IPS DF 6.9 (cell line): ENCODE measurements at regions not wholly inside any gene's neighbourhood (a gene's known extent, or its start where the extent isn't known, plus 50 kb on each side); places are given as distances from the start of the nearest gene placed in this dataset.

Experiments
- DNase-seq: peaks from one replicate; pipeline ENCODE4 v3.0.0-alpha.2; 2013; ENCODE audit warnings: low read depth, low spot score
- H3K27ac ChIP-seq: one replicate; pipeline ENCODE4 v1.5.1; 2013; ENCODE audit warnings: low read length, control low read depth
- H3K27me3 ChIP-seq: 2 replicates; pipeline ENCODE4 v1.6.1; 2013; ENCODE audit warnings: mild to moderate bottlenecking, low read length; ENCODE audit not compliant: control insufficient read depth, insufficient read depth
- H3K36me3 ChIP-seq: 2 replicates; pipeline ENCODE4 v1.6.1; 2013; ENCODE audit warnings: low read length; ENCODE audit not compliant: control insufficient read depth, insufficient read depth
- H3K4me1 ChIP-seq: 2 replicates; pipeline ENCODE4 v1.6.1; 2013; ENCODE audit warnings: low read length; ENCODE audit not compliant: control insufficient read depth, insufficient read depth
- H3K4me3 ChIP-seq: 2 replicates; pipeline ENCODE4 v1.5.1; 2013; ENCODE audit warnings: mild to moderate bottlenecking, low read length
- H3K9me3 ChIP-seq: 2 replicates; pipeline ENCODE4 v1.6.1; 2013; ENCODE audit warnings: low read length, inconsistent platforms; ENCODE audit not compliant: control insufficient read depth, insufficient read depth
- WGBS: extraction: QIAGEN DNeasy Blood & Tissue Kit; methylation state at CpG from one replicate; pipeline ENCODE4 v1.1.7; 2013; ENCODE audit warnings: mixed read lengths, missing lambda C conversion rate; ENCODE audit not compliant: insufficient read length, insufficient coverage; 5-methylcytosine and 5-hydroxymethylcytosine counted together

DNA sequence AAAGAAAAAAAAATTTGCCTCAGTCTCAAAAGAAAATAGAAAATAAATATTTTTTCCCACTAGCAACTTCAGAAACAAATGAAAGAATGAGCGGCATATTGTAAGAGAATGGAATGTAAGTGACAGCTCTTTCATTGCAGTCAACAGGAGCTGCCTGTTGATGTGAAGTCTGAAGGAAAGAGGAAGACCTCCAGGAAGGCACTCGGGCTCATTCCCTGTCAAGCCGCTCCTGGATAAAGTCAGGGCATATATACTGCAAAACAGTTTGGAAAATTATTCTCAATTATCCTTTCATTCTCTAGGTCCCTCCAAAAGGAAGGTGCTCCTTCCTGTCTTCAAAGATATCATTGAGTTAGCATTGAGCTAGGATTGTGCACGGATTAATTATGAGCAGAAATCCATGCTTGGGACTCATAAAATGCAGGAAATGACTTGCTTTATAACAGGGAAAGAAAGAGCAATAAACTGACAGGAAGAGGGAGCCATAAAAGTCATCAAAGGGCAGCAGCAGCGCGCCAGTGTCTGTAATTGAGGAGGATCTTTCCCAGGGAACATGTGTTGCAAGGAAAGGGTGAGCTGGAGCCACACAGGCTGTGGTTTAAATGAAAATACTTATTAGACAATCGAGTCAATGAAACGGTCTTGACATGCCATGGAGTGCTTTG, 218.2 kb downstream of the C6orf118 start:
- no CpG with 5 or more reads among the region's 8 CpGs for WGBS
- H3K4me3 ChIP-seq: no peak overlapping the region
- H3K36me3 ChIP-seq: no peaks in the 10 kb centered on the region
- no peaks in the 10 kb centered on the region for H3K4me1 ChIP-seq
- DNase-seq: no peak
- no peaks in the 10 kb centered on the region for H3K27me3 ChIP-seq
- H3K27ac ChIP-seq: no peak overlapping the region
- no peaks in the 10 kb centered on the region; the same call in 1 of the 2 replicates for H3K9me3 ChIP-seq

DNA sequence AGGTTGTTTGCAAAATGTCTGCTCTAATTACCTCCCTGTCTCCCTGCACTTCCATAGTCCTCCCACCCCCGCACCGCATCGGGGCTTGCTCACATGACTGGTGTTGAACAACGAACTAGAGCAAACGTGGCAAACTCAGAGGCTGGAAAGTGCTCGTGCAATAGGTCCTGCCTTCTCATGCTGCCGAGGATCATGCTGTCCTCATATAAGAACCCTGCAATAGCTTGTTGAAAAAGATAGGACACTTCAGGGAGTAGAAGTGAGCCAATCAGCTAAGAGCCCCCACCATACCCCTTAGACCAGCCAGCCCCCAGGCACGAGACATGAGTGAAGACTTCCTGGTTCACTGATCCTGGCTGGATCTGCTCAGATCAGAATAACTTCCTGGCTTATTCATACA, 219.2 kb downstream of the C6orf118 start:
- Histone ChIP-seq H3K36me3 (no peaks in the 10 kb centered on the region), H3K4me1 (no peaks in the 10 kb centered on the region), H3K27ac (no peak overlapping the region), H3K27me3 (no peaks in the 10 kb centered on the region), H3K9me3 (no peaks in the 10 kb centered on the region; the same call in 1 of the 2 replicates), H3K4me3 (no peak overlapping the region)
- no peak for DNase-seq
- WGBS: no CpG with 5 or more reads among the region's 8 CpGs

DNA sequence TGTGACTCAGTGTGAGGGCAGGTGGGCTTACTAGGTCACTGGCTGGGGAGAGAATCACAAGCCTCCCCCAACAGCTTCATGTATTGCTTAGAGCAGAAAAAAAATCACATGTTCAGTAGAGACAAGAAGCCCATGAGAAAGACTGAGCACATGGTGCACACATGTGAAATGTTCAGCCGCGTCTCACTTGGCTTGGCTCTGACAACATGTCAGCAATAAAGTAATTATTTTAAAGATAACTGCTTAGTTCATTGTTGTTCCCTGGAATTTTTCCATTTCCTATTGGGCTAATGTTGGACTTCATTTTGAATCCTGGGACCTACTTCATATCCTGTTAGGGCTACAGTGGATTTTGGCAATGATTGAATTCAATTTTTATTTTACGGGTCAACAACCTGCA, 222.6 kb downstream of the C6orf118 start:
- H3K36me3 ChIP-seq: no peaks in the 10 kb centered on the region
- no peak for DNase-seq
- no peaks in the 10 kb centered on the region for H3K4me1 ChIP-seq
- H3K27ac ChIP-seq: no peak overlapping the region
- no peaks in the 10 kb centered on the region for H3K27me3 ChIP-seq
- no peaks in the 10 kb centered on the region for H3K9me3 ChIP-seq
- H3K4me3 ChIP-seq: no peak overlapping the region
- WGBS: no CpG with 5 or more reads among the region's 3 CpGs

- Histone ChIP-seq H3K36me3 (no peaks in the 10 kb centered on the region), H3K9me3 (no peaks in the 10 kb centered on the region), H3K4me1 (no peaks in the 10 kb centered on the region), H3K27ac (no peak overlapping the region), H3K4me3 (no peak overlapping the region), H3K27me3 (no peaks in the 10 kb centered on the region)
- no CpG with 5 or more reads among the region's 2 CpGs for WGBS
- DNase-seq: no peak
Observed at GRCh38 chr6:165082636-165083035, 226.8 kb downstream of the C6orf118 start.

DNA sequence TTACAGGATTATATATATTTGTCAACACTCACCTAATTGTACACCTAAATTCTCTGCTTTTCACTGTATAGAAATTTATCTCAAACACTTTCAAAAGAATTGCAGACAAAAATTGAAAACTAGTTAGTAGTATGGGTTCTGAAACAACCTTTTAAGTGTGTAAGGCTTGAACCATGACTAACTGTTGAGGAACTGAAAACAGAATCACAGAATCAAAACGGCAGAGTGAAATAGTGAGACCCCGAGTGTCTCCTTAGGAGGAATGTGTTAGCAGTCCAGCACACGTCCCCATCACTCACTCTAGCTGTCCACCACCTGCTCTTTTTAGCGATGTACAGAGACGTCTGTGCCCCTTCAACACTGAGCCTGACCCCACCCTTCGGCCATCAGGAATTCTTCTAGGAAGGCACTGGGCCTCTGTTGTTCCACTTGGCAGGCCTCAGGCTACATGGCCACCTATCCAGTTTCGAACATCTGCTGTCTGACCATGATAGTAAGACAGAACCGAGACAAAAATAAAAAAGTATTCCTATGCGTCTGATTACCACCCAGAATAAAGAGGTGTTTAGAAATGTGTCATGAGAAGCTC, 227.4 kb downstream of the C6orf118 start:
- Histone ChIP-seq H3K4me3 (no peak overlapping the region), H3K4me1 (no peaks in the 10 kb centered on the region), H3K9me3 (no peaks in the 10 kb centered on the region), H3K27ac (no peak overlapping the region), H3K36me3 (no peaks in the 10 kb centered on the region), H3K27me3 (no peaks in the 10 kb centered on the region)
- no peak for DNase-seq
- no CpG with 5 or more reads among the region's 9 CpGs for WGBS

- Histone ChIP-seq H3K4me3 (no peak overlapping the region), H3K27me3 (no peaks in the 10 kb centered on the region), H3K36me3 (no peaks in the 10 kb centered on the region), H3K27ac (no peak overlapping the region), H3K4me1 (no peaks in the 10 kb centered on the region), H3K9me3 (no peaks in the 10 kb centered on the region)
- DNase-seq: no peak
- WGBS: no CpG with 5 or more reads among the region's 2 CpGs
Observed at GRCh38 chr6:165077876-165078275, 231.5 kb downstream of the C6orf118 start.

- Histone ChIP-seq H3K36me3 (no peaks in the 10 kb centered on the region), H3K9me3 (no peaks in the 10 kb centered on the region), H3K4me1 (no peaks in the 10 kb centered on the region), H3K27me3 (no peaks in the 10 kb centered on the region), H3K27ac (no peak overlapping the region), H3K4me3 (no peak overlapping the region)
- no CpG with 5 or more reads among the region's 4 CpGs for WGBS
- DNase-seq: no peak
Observed at GRCh38 chr6:165071906-165072305, 237.5 kb downstream of the C6orf118 start.

- DNase-seq: no peak
- Histone ChIP-seq H3K4me1 (no peaks in the 10 kb centered on the region), H3K9me3 (no peaks in the 10 kb centered on the region), H3K27me3 (no peaks in the 10 kb centered on the region), H3K36me3 (no peaks in the 10 kb centered on the region), H3K27ac (no peak overlapping the region), H3K4me3 (no peak overlapping the region)
- no CpG with 5 or more reads among the region's 3 CpGs for WGBS
Observed at GRCh38 chr6:165060720-165061119, 248.7 kb downstream of the C6orf118 start.

DNA sequence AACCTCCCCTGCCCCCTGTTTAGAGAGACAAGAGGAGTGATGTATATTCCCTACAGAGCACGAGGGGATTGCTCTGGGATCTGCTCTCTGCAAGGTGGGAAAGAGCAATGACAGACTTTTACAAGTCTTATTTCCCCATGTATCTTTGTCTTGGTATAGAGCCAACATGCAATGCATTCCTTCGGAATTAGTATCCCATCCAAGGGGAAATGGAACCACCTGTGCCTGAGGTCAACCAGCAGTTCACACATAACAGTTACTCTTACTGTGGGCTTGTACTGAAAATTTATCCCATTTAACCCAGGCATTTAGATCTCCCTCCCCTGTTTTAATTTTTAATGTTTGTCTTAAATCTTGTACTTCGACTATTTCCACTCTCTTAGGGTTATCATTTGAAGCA, 250.4 kb downstream of the C6orf118 start:
- H3K4me1 ChIP-seq: 0 out of 2 replicates have a peak, but pooled peaks cover 1% of the 10 kb centered on the region
- WGBS: no CpG with 5 or more reads among the region's 3 CpGs
- no peak overlapping the region for H3K27ac ChIP-seq
- H3K4me3 ChIP-seq: no peak overlapping the region
- H3K9me3 ChIP-seq: no peaks in the 10 kb centered on the region
- no peak for DNase-seq
- no peaks in the 10 kb centered on the region for H3K36me3 ChIP-seq
- no peaks in the 10 kb centered on the region for H3K27me3 ChIP-seq

DNA sequence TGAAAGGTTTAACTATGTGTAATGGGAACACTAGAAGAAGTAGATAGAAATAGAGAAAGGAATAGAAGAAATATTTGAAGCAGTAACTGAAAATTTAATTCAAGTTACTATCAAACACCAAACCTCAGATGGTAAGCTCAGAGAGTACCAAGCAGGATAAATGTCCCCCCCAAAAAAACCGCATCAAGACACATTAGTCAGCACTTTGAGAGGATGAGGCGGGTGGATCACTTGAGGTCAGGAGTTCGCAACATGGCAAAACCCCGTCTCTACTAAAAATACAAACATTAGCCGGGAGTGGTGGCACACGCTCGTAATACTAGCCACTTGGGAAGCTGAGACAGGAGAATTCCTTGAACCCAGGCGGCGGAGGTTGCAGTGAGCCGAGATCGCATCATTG, 253.1 kb downstream of the C6orf118 start:
- DNase-seq: no peak
- no peaks in the 10 kb centered on the region for H3K36me3 ChIP-seq
- H3K27me3 ChIP-seq: no peaks in the 10 kb centered on the region
- H3K9me3 ChIP-seq: no peaks in the 10 kb centered on the region
- H3K4me1 ChIP-seq: 0 out of 2 replicates have a peak, but pooled peaks cover 1% of the 10 kb centered on the region
- no peak overlapping the region for H3K27ac ChIP-seq
- no CpG with 5 or more reads among the region's 11 CpGs for WGBS
- H3K4me3 ChIP-seq: no peak overlapping the region

GRCh38 chr6:165055231-165055630, 254.2 kb downstream of the C6orf118 start:
- 0 out of 2 replicates have a peak, but pooled peaks cover 1% of the 10 kb centered on the region for H3K4me1 ChIP-seq
- H3K9me3 ChIP-seq: no peaks in the 10 kb centered on the region
- no CpG with 5 or more reads among the region's 5 CpGs for WGBS
- H3K27me3 ChIP-seq: no peaks in the 10 kb centered on the region
- H3K27ac ChIP-seq: no peak overlapping the region
- no peak overlapping the region for H3K4me3 ChIP-seq
- H3K36me3 ChIP-seq: no peaks in the 10 kb centered on the region
- no peak for DNase-seq
